HEK293 (cell line): ENCODE measurements at regions not wholly inside any gene's neighbourhood (a gene's known extent, or its start where the extent isn't known, plus 50 kb on each side); places are given as distances from the start of the nearest gene placed in this dataset.

Experiments used
- CTCF ChIA-PET: fragments of 350-600 bp; formaldehyde crosslinking; extraction: SDS; loops from one replicate; lab custom pipeline; 2021; ENCODE audit warnings: antibody characterized with exemption; lab: Yijun Ruan, JAX
- POLR2A ChIA-PET: fragments of 300-600 bp; formaldehyde crosslinking; extraction: SDS; loops from one replicate; lab custom pipeline; 2020; ENCODE audit warnings: antibody characterized with exemption, inconsistent platforms; lab: Yijun Ruan, JAX
- H3K27ac ChIP-seq: fragments of 200-500 bp; sonication (Bioruptor generic); 2 replicates; pipeline ENCODE4 v1.5.1; 2014; ENCODE audit warnings: low read depth, low read length, control low read depth, inconsistent platforms; ENCODE audit errors: extremely low read depth
- H3K36me3 ChIP-seq, 2 experiments: fragments of 200-500 bp in 1 of 2; sonication (Bioruptor generic) in 1 of 2; 1 replicate in 1 of 2; 2 replicates in 1 of 2; pipeline ENCODE4 v1.5.1; 2014 to 2017; ENCODE audit warnings: inconsistent platforms in 2 of 2, low read length in 2 of 2; ENCODE audit not compliant: control insufficient read depth in 2 of 2, insufficient read depth in 1 of 2
- H3K4me1 ChIP-seq: fragments of 200-500 bp; sonication (Bioruptor generic); 2 replicates; pipeline ENCODE4 v1.5.1; 2014; ENCODE audit warnings: mild to moderate bottlenecking, low read length, inconsistent platforms; ENCODE audit not compliant: control insufficient read depth, insufficient read depth
- H3K4me3 ChIP-seq: 2 replicates; pipeline ENCODE4 v1.5.1; 2011; ENCODE audit warnings: low read depth, mild to moderate bottlenecking, control low read depth, low read length, moderate library complexity
- H3K9me3 ChIP-seq: fragments of 200-500 bp; sonication (Bioruptor generic); 2 replicates; pipeline ENCODE4 v1.5.1; 2014; ENCODE audit warnings: low read depth, low read length, inconsistent platforms; ENCODE audit not compliant: control insufficient read depth, insufficient read depth
- AEBP2 ChIP-seq: fragments of 450-650 bp; formaldehyde crosslinking; IDR thresholded peaks from 2 replicates; pipeline ENCODE4 v1.5.1; 2016; ENCODE audit warnings: missing biosample characterization, missing genetic modification characterization, borderline replicate concordance
- EGR2 ChIP-seq: fragments of 450-650 bp; formaldehyde crosslinking; IDR thresholded peaks from 2 replicates; pipeline ENCODE4 v1.5.1; 2016; ENCODE audit warnings: low read depth, missing biosample characterization, missing genetic modification characterization
- FEZF1 ChIP-seq: fragments of 450-650 bp; formaldehyde crosslinking; IDR thresholded peaks from 2 replicates; pipeline ENCODE4 v1.5.1; 2016; ENCODE audit warnings: missing biosample characterization, missing genetic modification characterization
- GLI2 ChIP-seq: fragments of 450-650 bp; formaldehyde crosslinking; IDR thresholded peaks from 2 replicates; pipeline ENCODE4; 2017; ENCODE audit warnings: missing biosample characterization, missing genetic modification characterization, low read depth, borderline replicate concordance
- GLIS1 ChIP-seq: fragments of 450-650 bp; formaldehyde crosslinking; IDR thresholded peaks from 2 replicates; pipeline ENCODE4 v1.5.1; 2016; ENCODE audit warnings: missing biosample characterization, missing genetic modification characterization
- KLF10 ChIP-seq: fragments of 450-650 bp; IDR thresholded peaks from 2 replicates; pipeline ENCODE4 v1.5.1; 2018; ENCODE audit warnings: missing biosample characterization, mild to moderate bottlenecking, missing genetic modification characterization
- SP7 ChIP-seq: fragments of 450-650 bp; formaldehyde crosslinking; IDR thresholded peaks from 2 replicates; pipeline ENCODE4 v1.5.1; 2016; ENCODE audit warnings: missing biosample characterization, missing genetic modification characterization
- YY2 ChIP-seq: fragments of 450-650 bp; formaldehyde crosslinking; IDR thresholded peaks from 2 replicates; pipeline ENCODE4 v1.5.1; 2016; ENCODE audit warnings: missing biosample characterization, missing genetic modification characterization
- ZBTB17 ChIP-seq: fragments of 450-650 bp; formaldehyde crosslinking; IDR thresholded peaks from 2 replicates; pipeline ENCODE4 v1.5.1; 2016; ENCODE audit warnings: missing biosample characterization, missing genetic modification characterization
- ZBTB48 ChIP-seq: fragments of 450-650 bp; formaldehyde crosslinking; IDR thresholded peaks from 2 replicates; pipeline ENCODE4 v1.5.1; 2016; ENCODE audit warnings: missing biosample characterization, missing genetic modification characterization
- ZFP3 ChIP-seq: fragments of 450-650 bp; formaldehyde crosslinking; IDR thresholded peaks from 2 replicates; pipeline ENCODE4 v1.5.1; 2016; ENCODE audit warnings: low read depth, missing biosample characterization, missing genetic modification characterization
- ZNF114 ChIP-seq: fragments of 450-650 bp; formaldehyde crosslinking; IDR thresholded peaks from 2 replicates; pipeline ENCODE4 v1.5.0; 2017; ENCODE audit warnings: missing biosample characterization, missing genetic modification characterization
- ZNF501 ChIP-seq: fragments of 450-650 bp; formaldehyde crosslinking; IDR thresholded peaks from 2 replicates; pipeline ENCODE4 v1.5.1; 2016; ENCODE audit warnings: missing biosample characterization, missing genetic modification characterization
- ZNF513 ChIP-seq: fragments of 450-650 bp; IDR thresholded peaks from 2 replicates; pipeline ENCODE4 v1.5.1; 2018; ENCODE audit warnings: missing biosample characterization, missing genetic modification characterization
- ZNF529 ChIP-seq: fragments of 450-650 bp; formaldehyde crosslinking; IDR thresholded peaks from 2 replicates; pipeline ENCODE4 v1.5.1; 2017; ENCODE audit warnings: missing genetic modification characterization, missing biosample characterization; ENCODE audit not compliant: insufficient replicate concordance
- ZNF548 ChIP-seq: fragments of 450-650 bp; formaldehyde crosslinking; IDR thresholded peaks from 2 replicates; pipeline ENCODE4 v1.5.1; 2016; ENCODE audit warnings: missing biosample characterization, missing genetic modification characterization
- TF ChIP-seq, protein P1 (sequence below): fragments of 450-650 bp; formaldehyde crosslinking; IDR thresholded peaks from 2 replicates; pipeline ENCODE4 v1.5.1; 2016; ENCODE audit warnings: missing biosample characterization, missing genetic modification characterization
- TF ChIP-seq, protein P2 (sequence below): fragments of 450-650 bp; formaldehyde crosslinking; IDR thresholded peaks from 2 replicates; pipeline ENCODE4 v1.5.1; 2016; ENCODE audit warnings: missing biosample characterization, missing genetic modification characterization

DNA sequence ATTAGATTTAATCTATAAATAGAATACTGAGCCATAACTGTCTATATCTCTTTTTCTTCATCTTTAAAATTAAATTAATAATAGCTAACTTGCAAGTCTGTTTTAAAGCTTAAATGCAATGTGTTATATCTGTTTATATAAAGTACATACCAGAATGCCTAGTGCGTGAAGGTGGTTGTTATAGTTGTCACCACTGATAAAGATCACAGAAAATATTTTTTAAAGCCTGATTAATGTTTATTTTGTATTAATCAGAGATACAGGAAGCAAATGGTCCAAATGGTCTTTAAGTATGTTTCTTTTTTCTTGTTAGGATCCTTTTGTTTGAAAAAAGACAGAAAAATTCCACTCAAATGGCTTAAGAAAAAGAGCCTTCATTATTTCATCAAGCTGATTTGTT, 560.6 kb downstream of the CPS1 start:
- Histone ChIP-seq H3K9me3 (no peaks in the 10 kb centered on the region), H3K4me1 (no peaks in the 10 kb centered on the region), H3K27ac (no peak overlapping the region)
- POLR2A ChIA-PET: no interaction called here
- TF ChIP-seq SP7 (tag by site-specific recombination) (no peak), YY2 (tag by site-specific recombination) (no peak), GLI2 (tag by site-specific recombination) (no peak), ZNF548 (no peak), KLF10 (no peak), AEBP2 (tag by site-specific recombination) (no peak), ZBTB48 (tag by site-specific recombination) (no peak), ZNF529 (no peak), ZNF501 (tag by site-specific recombination) (no peak), ZFP3 (tag by site-specific recombination) (no peak), EGR2 (no peak), GLIS1 (tag by site-specific recombination) (no peak)
- TF ChIP-seq, protein P1, sequence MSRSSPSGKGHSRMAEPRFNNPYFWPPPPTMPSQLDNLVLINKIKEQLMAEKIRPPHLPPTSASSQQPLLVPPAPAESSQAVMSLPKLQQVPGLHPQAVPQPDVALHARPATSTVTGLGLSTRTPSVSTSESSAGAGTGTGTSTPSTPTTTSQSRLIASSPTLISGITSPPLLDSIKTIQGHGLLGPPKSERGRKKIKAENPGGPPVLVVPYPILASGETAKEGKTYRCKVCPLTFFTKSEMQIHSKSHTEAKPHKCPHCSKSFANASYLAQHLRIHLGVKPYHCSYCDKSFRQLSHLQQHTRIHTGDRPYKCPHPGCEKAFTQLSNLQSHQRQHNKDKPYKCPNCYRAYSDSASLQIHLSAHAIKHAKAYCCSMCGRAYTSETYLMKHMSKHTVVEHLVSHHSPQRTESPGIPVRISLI (tag by site-specific recombination): no peak
- TF ChIP-seq, protein P2, sequence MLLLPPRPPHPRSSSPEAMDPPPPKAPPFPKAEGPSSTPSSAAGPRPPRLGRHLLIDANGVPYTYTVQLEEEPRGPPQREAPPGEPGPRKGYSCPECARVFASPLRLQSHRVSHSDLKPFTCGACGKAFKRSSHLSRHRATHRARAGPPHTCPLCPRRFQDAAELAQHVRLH: no peak
- TF ChIP-seq, all 188 proteins: peak for 0
- H3K4me3 ChIP-seq: no peak overlapping the region
- CTCF ChIA-PET: interaction anchor here (0.6 kb wide), 1 partner anchor 424 kb away, joined by 3 read pairs; no protein-coding TSS in a partner anchor
- no peaks in the 10 kb centered on the region for H3K36me3 ChIP-seq

GRCh38 chr2:211126256-211126655, 569.9 kb downstream of the CPS1 start:
- no peaks in the 10 kb centered on the region for H3K36me3 ChIP-seq
- H3K27ac ChIP-seq: no peak overlapping the region
- TF ChIP-seq ZNF114 (tag by site-specific recombination) (no peak), ZBTB17 (tag by site-specific recombination) (no peak)
- ChIA-PET CTCF (no interaction called here), POLR2A (no interaction called here)
- no peaks in the 10 kb centered on the region for H3K9me3 ChIP-seq
- no peak overlapping the region for H3K4me3 ChIP-seq
- no peaks in the 10 kb centered on the region for H3K4me1 ChIP-seq

- POLR2A ChIA-PET: interaction anchor here (0.6 kb wide), 1 partner anchor 1410 kb away, joined by 6 read pairs; no protein-coding TSS in a partner anchor
- Histone ChIP-seq H3K4me3 (no peak overlapping the region), H3K4me1 (no peaks in the 10 kb centered on the region), H3K9me3 (no peaks in the 10 kb centered on the region), H3K27ac (no peak overlapping the region), H3K36me3 (no peaks in the 10 kb centered on the region)
- TF ChIP-seq ZNF513 (tag by site-specific recombination) (no peak), FEZF1 (tag by site-specific recombination) (no peak)
- CTCF ChIA-PET: interaction anchor here (0.6 to 1.0 kb wide), 2 partner anchors 37 to 328 kb away, joined by 3 read pairs; no protein-coding TSS in a partner anchor
These were observed 571.1 kb downstream of the CPS1 start for GRCh38 chr2:211127501-211127900.
